B cell (primary cell): ENCODE measurements at regions not wholly inside any gene's neighbourhood (a gene's known extent, or its start where the extent isn't known, plus 50 kb on each side); places are given as distances from the start of the nearest gene placed in this dataset.

ENCODE experiments used
- ATAC-seq: fragments of 200-7000 bp; cut with Tn5 transposase; one replicate; pipeline ENCODE4 v1.10.0; 2021; ENCODE audit warnings: low read depth, mild to moderate bottlenecking, moderate number of reproducible peaks, moderate library complexity
- CTCF ChIA-PET: fragments of 350-600 bp; sonication (Branson Sonifier 250); formaldehyde crosslinking; loops from one replicate; lab custom pipeline; 2021; ENCODE audit warnings: antibody characterized with exemption, inconsistent platforms; lab: Charles Lee
- POLR2A ChIA-PET: fragments of 350-600 bp; sonication (Branson Sonifier 250); formaldehyde crosslinking; loops from one replicate; lab custom pipeline; 2021; ENCODE audit warnings: antibody characterized with exemption; lab: Charles Lee
- DNase-seq: peaks from one replicate; pipeline ENCODE4 v3.0.0; 2013
- H2AFZ ChIP-seq: 2 replicates; pipeline ENCODE4 v1.6.1; 2012; ENCODE audit warnings: mild to moderate bottlenecking, low read depth, low read length; ENCODE audit not compliant: insufficient read depth, poor library complexity, severe bottlenecking
- H3K27ac ChIP-seq, 2 donors: 1 replicate in 1 of 2; 2 replicates in 1 of 2; pipeline ENCODE4 v1.5.1; 2012 to 2013; ENCODE audit warnings: low read length in 2 of 2, mild to moderate bottlenecking in 2 of 2, moderate library complexity in 1 of 2
- H3K27me3 ChIP-seq, 4 experiments: fragments of 200-600 bp in 1 of 4; sonication (generic) in 1 of 4; replicated peaks in 1 of 4; 1 replicate in 2 of 4; 2 replicates in 2 of 4; pipeline versions ENCODE4 v1.6.1 to v1.7.0; 2013 to 2016; ENCODE audit warnings: low read length in 3 of 4, mild to moderate bottlenecking in 2 of 4, mixed read lengths in 1 of 4, moderate library complexity in 1 of 4; ENCODE audit not compliant: insufficient read depth in 4 of 4, control insufficient read depth in 3 of 4; ENCODE audit errors: control extremely low read depth in 1 of 4
- H3K36me3 ChIP-seq, 2 experiments: replicated peaks in 1 of 2; 1 replicate in 1 of 2; 2 replicates in 1 of 2; pipeline versions ENCODE4 v1.6.1 to v1.7.1; 2013; ENCODE audit warnings: low read length in 1 of 2; ENCODE audit not compliant: insufficient read depth in 2 of 2, control insufficient read depth in 1 of 2; ENCODE audit errors: control extremely low read depth in 1 of 2, extremely low read depth in 1 of 2
- H3K4me1 ChIP-seq, 2 donors: fragments of 200-600 bp in 1 of 2; sonication (generic) in 1 of 2; 1 replicate in 1 of 2; 2 replicates in 1 of 2; pipeline versions ENCODE4 v1.5.1 to v1.6.1; 2013 to 2017; ENCODE audit warnings: low read length in 2 of 2; ENCODE audit not compliant: control insufficient read depth in 2 of 2, insufficient read depth in 2 of 2
- H3K4me2 ChIP-seq: replicated peaks from 2 replicates; pipeline ENCODE3; 2012; ENCODE audit warnings: mild to moderate bottlenecking, low read depth, low read length; ENCODE audit not compliant: poor library complexity, severe bottlenecking
- H3K4me3 ChIP-seq, 5 experiments: fragments of 200-600 bp in 1 of 5; sonication (generic) in 1 of 5; 1 replicate in 3 of 5; 2 replicates in 2 of 5; pipeline versions ENCODE4 v1.5.1 to v1.7.0; 2011 to 2016; ENCODE audit warnings: low read length in 4 of 5, mild to moderate bottlenecking in 4 of 5, low read depth in 2 of 5, control low read depth in 1 of 5, moderate library complexity in 1 of 5; ENCODE audit not compliant: insufficient read depth in 1 of 5; ENCODE audit errors: control extremely low read depth in 1 of 5, extremely low read depth in 1 of 5
- H3K79me2 ChIP-seq: fragments of 200-600 bp; sonication (generic); one replicate; pipeline ENCODE4 v1.6.0; 2016; ENCODE audit warnings: low read length; ENCODE audit not compliant: control insufficient read depth, insufficient read depth
- H3K9ac ChIP-seq: fragments of 200-600 bp; sonication (generic); 2 replicates; pipeline ENCODE4 v1.6.1; 2017; ENCODE audit warnings: mild to moderate bottlenecking, low read length, moderate library complexity
- H3K9me3 ChIP-seq, 3 donors: one replicate each; pipeline versions ENCODE4 v1.6.1 to v1.7.1; 2013; ENCODE audit warnings: low read length in 2 of 3; ENCODE audit not compliant: control insufficient read depth in 2 of 3, insufficient read depth in 1 of 3; ENCODE audit errors: control extremely low read depth in 1 of 3
- H4K20me1 ChIP-seq: 2 replicates; pipeline ENCODE4 v1.6.0; 2012; ENCODE audit warnings: mild to moderate bottlenecking, low read length; ENCODE audit not compliant: insufficient read depth, control insufficient read depth, poor library complexity, severe bottlenecking
- H3K27ac Mint-ChIP-seq: one replicate; pipeline ENCODE4 v1.8.0; 2021; ENCODE audit warnings: mixed read lengths
- H3K27me3 Mint-ChIP-seq: one replicate; pipeline ENCODE4 v1.8.0; 2021; ENCODE audit warnings: mixed read lengths
- H3K4me1 Mint-ChIP-seq: one replicate; pipeline ENCODE4 v1.8.0; 2021; ENCODE audit warnings: mixed read lengths
- H3K4me3 Mint-ChIP-seq: one replicate; pipeline ENCODE4 v1.8.0; 2021; ENCODE audit warnings: mixed read lengths
- H3K9me3 Mint-ChIP-seq: one replicate; pipeline ENCODE4 v1.8.0; 2022; ENCODE audit warnings: mixed read lengths; ENCODE audit not compliant: insufficient read depth
- EZH2 ChIP-seq: IDR thresholded peaks from 2 replicates; pipeline ENCODE4 v1.6.1; 2012; ENCODE audit warnings: borderline replicate concordance, low read depth, mild to moderate bottlenecking, moderate library complexity, low read length; ENCODE audit not compliant: insufficient read depth, poor library complexity, severe bottlenecking
- WGBS: methylation state at CpG from one replicate; pipeline ENCODE4 v1.1.5; 2013; ENCODE audit warnings: missing lambda C conversion rate; ENCODE audit not compliant: insufficient coverage; 5-methylcytosine and 5-hydroxymethylcytosine counted together
- intact Hi-C: fragments of 100-400 bp; cut with micrococcal nuclease; formaldehyde crosslinking; loops from one replicate; pipeline ENCODE4 v1.10.0; 2022
- TF ChIP-seq, protein P1 (sequence below): fragments of 200-600 bp; IDR thresholded peaks from one replicate; pipeline ENCODE4 v1.8.0; 2022; ENCODE audit warnings: antibody characterized with exemption, mild to moderate bottlenecking

DNA sequence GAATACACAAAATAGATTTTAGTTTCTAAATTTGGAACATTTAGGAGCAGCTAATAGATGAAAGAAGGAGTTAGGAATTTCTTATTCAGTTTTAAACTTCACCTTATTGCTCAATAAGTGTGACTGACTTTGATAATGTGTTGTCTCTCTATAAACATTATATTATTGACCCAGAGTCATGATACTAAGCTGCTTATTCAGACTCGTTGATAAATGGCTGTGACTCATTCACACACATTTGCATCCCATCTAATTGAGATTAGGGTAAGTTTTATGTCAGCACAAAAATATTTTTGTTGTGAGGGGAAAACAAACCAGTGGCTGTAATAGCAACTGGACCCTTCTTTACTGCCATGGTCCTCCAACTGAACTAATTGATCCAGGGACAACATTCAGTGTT, 137.6 kb downstream of the GOLIM4 start:
- no peaks in the 10 kb centered on the region for H4K20me1 ChIP-seq

DNA sequence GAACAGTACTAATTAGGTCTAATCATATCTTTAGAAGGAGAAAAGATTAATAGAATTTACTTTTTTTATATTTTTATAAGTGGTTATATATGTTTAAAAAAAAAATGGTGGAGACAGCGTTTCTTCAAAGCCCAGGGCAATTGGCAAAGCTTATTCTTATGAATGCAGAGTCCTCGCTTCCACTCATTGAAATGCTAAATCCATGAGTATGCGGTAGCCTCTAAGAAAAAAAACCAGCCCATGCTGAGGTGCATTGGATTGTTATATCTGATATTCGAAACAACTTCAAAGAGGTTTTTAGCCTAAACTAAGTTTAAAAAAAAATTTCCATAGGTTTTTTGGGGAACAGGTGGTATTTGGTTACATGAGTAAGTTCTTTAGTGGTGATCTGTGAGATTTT, 142.8 kb downstream of the GOLIM4 start:
- H3K4me2 ChIP-seq: no peak overlapping the region
- H2AFZ ChIP-seq: no peak overlapping the region
- no peak overlapping the region for H3K9ac ChIP-seq
- no peak overlapping the region for H3K27ac ChIP-seq
- ATAC-seq (no peak), DNase-seq (no peak)
- H3K27me3 ChIP-seq: no peaks in the 10 kb centered on the region
- ChIA-PET CTCF (no interaction called here), POLR2A (no interaction called here)
- H3K4me1 Mint-ChIP-seq: no peaks in the 10 kb centered on the region
- TF ChIP-seq, protein P1, sequence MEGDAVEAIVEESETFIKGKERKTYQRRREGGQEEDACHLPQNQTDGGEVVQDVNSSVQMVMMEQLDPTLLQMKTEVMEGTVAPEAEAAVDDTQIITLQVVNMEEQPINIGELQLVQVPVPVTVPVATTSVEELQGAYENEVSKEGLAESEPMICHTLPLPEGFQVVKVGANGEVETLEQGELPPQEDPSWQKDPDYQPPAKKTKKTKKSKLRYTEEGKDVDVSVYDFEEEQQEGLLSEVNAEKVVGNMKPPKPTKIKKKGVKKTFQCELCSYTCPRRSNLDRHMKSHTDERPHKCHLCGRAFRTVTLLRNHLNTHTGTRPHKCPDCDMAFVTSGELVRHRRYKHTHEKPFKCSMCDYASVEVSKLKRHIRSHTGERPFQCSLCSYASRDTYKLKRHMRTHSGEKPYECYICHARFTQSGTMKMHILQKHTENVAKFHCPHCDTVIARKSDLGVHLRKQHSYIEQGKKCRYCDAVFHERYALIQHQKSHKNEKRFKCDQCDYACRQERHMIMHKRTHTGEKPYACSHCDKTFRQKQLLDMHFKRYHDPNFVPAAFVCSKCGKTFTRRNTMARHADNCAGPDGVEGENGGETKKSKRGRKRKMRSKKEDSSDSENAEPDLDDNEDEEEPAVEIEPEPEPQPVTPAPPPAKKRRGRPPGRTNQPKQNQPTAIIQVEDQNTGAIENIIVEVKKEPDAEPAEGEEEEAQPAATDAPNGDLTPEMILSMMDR: no peak
- TF ChIP-seq EZH2: no peak
- no peaks in the 10 kb centered on the region for H3K79me2 ChIP-seq
- peaks cover 5% of the 10 kb centered on the region for H3K27me3 Mint-ChIP-seq
- no peak overlapping the region for H3K4me3 Mint-ChIP-seq
- no peaks in the 10 kb centered on the region for H4K20me1 ChIP-seq
- no peaks in the 10 kb centered on the region for H3K9me3 ChIP-seq
- no peaks in the 10 kb centered on the region for H3K9me3 Mint-ChIP-seq
- H3K4me1 ChIP-seq: no peaks in the 10 kb centered on the region
- no CpG with 5 or more reads among the region's 4 CpGs for WGBS
- intact Hi-C loops: no loop called here
- no peak overlapping the region for H3K4me3 ChIP-seq
- no peaks in the 10 kb centered on the region for H3K36me3 ChIP-seq
- H3K27ac Mint-ChIP-seq: no peak overlapping the region

More for the DNA sequence above, 137.6 kb downstream of the GOLIM4 start:
- Mint-ChIP-seq H3K27ac (no peak overlapping the region), H3K9me3 (no peaks in the 10 kb centered on the region), H3K27me3 (peaks cover 10% of the 10 kb centered on the region), H3K4me1 (no peaks in the 10 kb centered on the region), H3K4me3 (no peak overlapping the region)
- ChIA-PET CTCF (no interaction called here), POLR2A (no interaction called here)
- Histone ChIP-seq H3K4me2 (no peak overlapping the region), H2AFZ (no peak overlapping the region), H3K27ac (no peak overlapping the region), H3K9ac (no peak overlapping the region), H3K4me1 (no peaks in the 10 kb centered on the region), H3K9me3 (no peaks in the 10 kb centered on the region), H3K4me3 (no peak overlapping the region), H3K27me3 (peaks cover 0 to 3% (median 0%) of the 10 kb centered on the region in 4 experiments), H3K79me2 (no peaks in the 10 kb centered on the region), H3K36me3 (no peaks in the 10 kb centered on the region)
- intact Hi-C loops: no loop called here
- TF ChIP-seq, protein P1: no peak
- TF ChIP-seq EZH2: no peak
- WGBS: no CpG with 5 or more reads among the region's 1 CpG
- DNase-seq (no peak), ATAC-seq (no peak)
